Activated naive CD8-positive, alpha-beta T cell treated with anti-CD3 and anti-CD28 coated beads, Interleukin-2, amount 10 ng/mL, durations not matched to agents 7 days and 5 days (primary cell): ENCODE measurements at regions not wholly inside any gene's neighbourhood (a gene's known extent, or its start where the extent isn't known, plus 50 kb on each side); places are given as distances from the start of the nearest gene placed in this dataset.
A peak's percentile ranks its signal among the peaks of the same experiment; 100 is the strongest.

ENCODE experiments used
- ATAC-seq: fragments of 150-1000 bp; cut with Tn5 transposase; one replicate; pipeline ENCODE4 v1.10.0; 2021; ENCODE audit warnings: low read depth, moderate library complexity
- POLR2A ChIA-PET: fragments of 350-600 bp; sonication (Branson Sonifier 250); formaldehyde crosslinking; loops from one replicate; lab custom pipeline; 2021; ENCODE audit warnings: antibody characterized with exemption; lab: Charles Lee
- DNase-seq: peaks from one replicate; pipeline ENCODE4 v3.0.0; 2021
- H3K27ac Mint-ChIP-seq: one replicate; pipeline ENCODE4 v1.8.0; 2022; ENCODE audit warnings: mild to moderate bottlenecking, mixed read lengths
- H3K27me3 Mint-ChIP-seq: one replicate; pipeline ENCODE4 v1.8.0; 2022; ENCODE audit warnings: mild to moderate bottlenecking, moderate library complexity, mixed read lengths
- H3K36me3 Mint-ChIP-seq: one replicate; pipeline ENCODE4 v1.8.0; 2021; ENCODE audit warnings: mild to moderate bottlenecking, mixed read lengths
- H3K4me1 Mint-ChIP-seq: one replicate; pipeline ENCODE4 v1.8.0; 2021; ENCODE audit warnings: mixed read lengths
- H3K4me3 Mint-ChIP-seq: one replicate; pipeline ENCODE4 v1.8.0; 2022; ENCODE audit warnings: mild to moderate bottlenecking, moderate library complexity, mixed read lengths
- H3K9me3 Mint-ChIP-seq: one replicate; pipeline ENCODE4 v1.8.0; 2021; ENCODE audit warnings: mixed read lengths

GRCh38 chr7:1286946-1287645, 54.4 kb downstream of the UNCX start:
- peaks cover 28% of the 10 kb centered on the region for H3K27me3 Mint-ChIP-seq
- no peak overlapping the region for H3K27ac Mint-ChIP-seq
- no peaks in the 10 kb centered on the region for H3K4me1 Mint-ChIP-seq
- DNase-seq (peak; percentile 15), ATAC-seq (no peak)
- H3K9me3 Mint-ChIP-seq = no peaks in the 10 kb centered on the region
- no peak overlapping the region for H3K4me3 Mint-ChIP-seq
- no peaks in the 10 kb centered on the region for H3K36me3 Mint-ChIP-seq
- POLR2A ChIA-PET = no interaction called here

GRCh38 chr7:1287752-1288201, 55.1 kb downstream of the UNCX start:
- DNase-seq (no peak), ATAC-seq (no peak)
- Mint-ChIP-seq H3K36me3 (no peaks in the 10 kb centered on the region), H3K4me3 (no peak overlapping the region), H3K27me3 (peaks cover 28% of the 10 kb centered on the region), H3K9me3 (no peaks in the 10 kb centered on the region), H3K4me1 (no peaks in the 10 kb centered on the region), H3K27ac (no peak overlapping the region)
- POLR2A ChIA-PET = no interaction called here

- Mint-ChIP-seq H3K36me3 (no peaks in the 10 kb centered on the region), H3K9me3 (no peaks in the 10 kb centered on the region), H3K27me3 (peaks cover 30% of the 10 kb centered on the region), H3K4me1 (no peaks in the 10 kb centered on the region), H3K27ac (no peak overlapping the region), H3K4me3 (no peak overlapping the region)
- DNase-seq (no peak), ATAC-seq (no peak)
- POLR2A ChIA-PET = no interaction called here
These were observed 55.8 kb downstream of the UNCX start for GRCh38 chr7:1288390-1288995.

GRCh38 chr7:1288996-1289551, 56.4 kb downstream of the UNCX start:
- H3K9me3 Mint-ChIP-seq = no peaks in the 10 kb centered on the region
- DNase-seq (no peak), ATAC-seq (no peak)
- POLR2A ChIA-PET = no interaction called here
- H3K36me3 Mint-ChIP-seq = no peaks in the 10 kb centered on the region
- H3K27me3 Mint-ChIP-seq = peaks cover 30% of the 10 kb centered on the region
- H3K4me3 Mint-ChIP-seq = no peak overlapping the region
- H3K4me1 Mint-ChIP-seq = no peaks in the 10 kb centered on the region
- H3K27ac Mint-ChIP-seq = no peak overlapping the region

- H3K9me3 Mint-ChIP-seq = no peaks in the 10 kb centered on the region
- no peaks in the 10 kb centered on the region for H3K4me1 Mint-ChIP-seq
- POLR2A ChIA-PET = no interaction called here
- H3K27me3 Mint-ChIP-seq = peaks cover 30% of the 10 kb centered on the region
- no peaks in the 10 kb centered on the region for H3K36me3 Mint-ChIP-seq
- no peak overlapping the region for H3K4me3 Mint-ChIP-seq
- ATAC-seq (no peak), DNase-seq (peak; percentile 24)
- no peak overlapping the region for H3K27ac Mint-ChIP-seq
These were observed 57.0 kb downstream of the UNCX start for GRCh38 chr7:1289666-1290025.

- Mint-ChIP-seq H3K4me1 (no peaks in the 10 kb centered on the region), H3K9me3 (no peaks in the 10 kb centered on the region), H3K36me3 (no peaks in the 10 kb centered on the region), H3K27me3 (peaks cover 30% of the 10 kb centered on the region), H3K27ac (no peak overlapping the region), H3K4me3 (peak overlapping the region; percentile 41)
- POLR2A ChIA-PET = no interaction called here
- DNase-seq = peak; percentile 44
- ATAC-seq = peak; percentile 27
These were observed 57.5 kb downstream of the UNCX start for GRCh38 chr7:1290026-1290678.

- ATAC-seq = peak; percentile 34
- POLR2A ChIA-PET = no interaction called here
- no peaks in the 10 kb centered on the region for H3K9me3 Mint-ChIP-seq
- H3K27me3 Mint-ChIP-seq = peaks cover 30% of the 10 kb centered on the region
- H3K36me3 Mint-ChIP-seq = no peaks in the 10 kb centered on the region
- H3K4me3 Mint-ChIP-seq = peak overlapping the region; percentile 41
- DNase-seq = no peak
- no peak overlapping the region for H3K27ac Mint-ChIP-seq
- no peaks in the 10 kb centered on the region for H3K4me1 Mint-ChIP-seq
These were observed 58.1 kb downstream of the UNCX start for GRCh38 chr7:1290679-1291356.

GRCh38 chr7:1291357-1291689, 58.7 kb downstream of the UNCX start:
- Mint-ChIP-seq H3K4me3 (peak overlapping the region; percentile 20), H3K4me1 (no peaks in the 10 kb centered on the region), H3K9me3 (no peaks in the 10 kb centered on the region), H3K36me3 (no peaks in the 10 kb centered on the region), H3K27ac (no peak overlapping the region), H3K27me3 (peaks cover 30% of the 10 kb centered on the region)
- ATAC-seq = no peak
- POLR2A ChIA-PET = no interaction called here
- DNase-seq = no peak

- POLR2A ChIA-PET = no interaction called here
- no peak overlapping the region for H3K27ac Mint-ChIP-seq
- DNase-seq = no peak
- no peak overlapping the region for H3K4me3 Mint-ChIP-seq
- no peaks in the 10 kb centered on the region for H3K4me1 Mint-ChIP-seq
- no peak for ATAC-seq
- no peaks in the 10 kb centered on the region for H3K9me3 Mint-ChIP-seq
- no peaks in the 10 kb centered on the region for H3K36me3 Mint-ChIP-seq
- peaks cover 30% of the 10 kb centered on the region for H3K27me3 Mint-ChIP-seq
These were observed 59.4 kb downstream of the UNCX start for GRCh38 chr7:1291845-1292765.

- DNase-seq (no peak), ATAC-seq (no peak)
- Mint-ChIP-seq H3K4me1 (no peaks in the 10 kb centered on the region), H3K9me3 (no peaks in the 10 kb centered on the region), H3K27ac (no peak overlapping the region), H3K4me3 (no peak overlapping the region), H3K27me3 (peaks cover 33% of the 10 kb centered on the region), H3K36me3 (no peaks in the 10 kb centered on the region)
- POLR2A ChIA-PET = no interaction called here
These were observed 60.5 kb downstream of the UNCX start for GRCh38 chr7:1292972-1293830.

- Mint-ChIP-seq H3K36me3 (no peaks in the 10 kb centered on the region), H3K27me3 (peaks cover 31% of the 10 kb centered on the region), H3K4me1 (no peaks in the 10 kb centered on the region), H3K9me3 (no peaks in the 10 kb centered on the region), H3K27ac (no peak overlapping the region), H3K4me3 (no peak overlapping the region)
- ATAC-seq = no peak
- POLR2A ChIA-PET = no interaction called here
- DNase-seq = no peak
These were observed 61.3 kb downstream of the UNCX start for GRCh38 chr7:1293950-1294411.

GRCh38 chr7:1295776-1296355, 63.2 kb downstream of the UNCX start:
- DNase-seq (no peak), ATAC-seq (no peak)
- Mint-ChIP-seq H3K36me3 (no peaks in the 10 kb centered on the region), H3K27me3 (peaks cover 16% of the 10 kb centered on the region), H3K4me1 (no peaks in the 10 kb centered on the region), H3K9me3 (no peaks in the 10 kb centered on the region), H3K4me3 (no peak overlapping the region), H3K27ac (no peak overlapping the region)
- POLR2A ChIA-PET = no interaction called here
